ENCODE measurements at regions not wholly inside any gene's neighbourhood (a gene's known extent, or its start where the extent isn't known, plus 50 kb on each side); places are given as distances from the start of the nearest gene placed in this dataset.

DNA sequence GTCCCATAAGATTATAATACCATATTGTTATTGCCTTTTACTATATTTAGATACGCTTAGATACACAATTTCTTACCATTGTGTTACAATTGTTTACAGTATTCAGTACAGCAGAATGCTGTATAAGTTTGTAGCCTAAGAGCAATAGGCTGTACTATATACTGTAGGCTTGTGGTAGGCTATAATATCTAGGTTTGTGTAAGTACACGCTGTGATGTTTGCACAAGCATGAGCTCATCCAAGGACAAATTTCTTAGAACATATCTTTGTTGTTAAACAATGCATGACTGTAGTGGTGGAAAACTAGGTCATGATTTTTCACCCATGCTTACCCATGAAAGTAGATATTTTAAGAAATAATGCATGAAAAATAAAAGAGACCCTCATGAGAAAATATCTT, 509.4 kb upstream of the CDH18 start:
- POLR2A ChIA-PET = no interaction called here
- BruUV-seq (replicated peaks) = no TSS peak
- 48% methylated on average over 2 of the region's 2 CpGs for WGBS (ENCODE audit: insufficient coverage, insufficient replicate concordance, low lambda C conversion rate, missing lambda C conversion rate)

DNA sequence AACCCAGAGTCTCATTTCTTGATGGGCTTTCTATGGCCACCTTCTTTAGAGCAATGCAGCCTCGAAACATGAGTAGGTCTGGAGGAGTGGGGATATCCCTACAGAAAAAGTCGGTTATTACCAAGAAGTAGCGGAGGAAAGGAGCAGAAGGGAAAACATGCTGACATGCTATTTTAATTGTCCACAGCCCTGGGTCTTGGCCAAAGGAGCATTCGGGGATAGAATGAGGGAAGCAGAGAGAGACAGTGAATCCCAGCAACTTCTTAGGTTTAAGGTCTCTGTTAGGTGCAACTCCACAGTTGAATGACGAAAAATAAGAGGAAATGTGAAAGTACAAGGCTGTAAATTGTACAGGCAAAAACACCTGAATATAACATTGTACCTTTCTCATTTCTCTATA, 506.7 kb upstream of the CDH18 start:
- ChIA-PET SMC1A (ENCODE audit: uncharacterized antibody, unreplicated experiment) (no interaction called here), CTCF (no interaction called here), RAD21 (ENCODE audit: unreplicated experiment) (no interaction called here), POLR2A (no interaction called here)
- Histone ChIP-seq H3K4me3 (no peak overlapping the region), H3K36me3 (ENCODE audit: control insufficient read depth in 2 of 2, insufficient read depth in 2 of 2, low read length in 1 of 2) (no peaks in the 10 kb centered on the region), H3K79me2 (ENCODE audit: control insufficient read depth, insufficient read depth, low read length) (no peaks in the 10 kb centered on the region), H2AFZ (ENCODE audit: control insufficient read depth, low read depth, low read length) (no peak overlapping the region), H4K20me1 (ENCODE audit: control insufficient read depth, insufficient read depth) (no peaks in the 10 kb centered on the region), H3K4me1 (ENCODE audit: control insufficient read depth, insufficient read depth, low read length) (no peaks in the 10 kb centered on the region), H3K9me3 (replicated peaks; ENCODE audit: control insufficient read depth, insufficient read depth, low read length) (no peaks in the 10 kb centered on the region), H3K9ac (ENCODE audit: control insufficient read depth, insufficient read depth, low read length) (no peak overlapping the region), H3K27ac (ENCODE audit: control insufficient read depth, insufficient read depth) (no peak overlapping the region), H3K4me2 (ENCODE audit: control insufficient read depth, insufficient read depth) (no peak overlapping the region), H3K27me3 (replicated peaks in 1 of 2; ENCODE audit: control insufficient read depth in 2 of 2, insufficient read depth in 2 of 2, low read length in 1 of 2) (no peaks in the 10 kb centered on the region)
- 29% methylated on average over 4 of the region's 5 CpGs for WGBS (ENCODE audit: insufficient coverage, insufficient replicate concordance, low lambda C conversion rate, missing lambda C conversion rate)
- BruUV-seq (replicated peaks) = no TSS peak
- in situ Hi-C loops (cut with MboI) = no loop called here
- ATAC-seq (no peak), FAIRE-seq (no peak), DNase-seq (ENCODE audit: low read depth, low spot score) (no peak)
- intact Hi-C loops (cut with micrococcal nuclease; ENCODE audit: unreplicated experiment) = no loop called here
- TF ChIP-seq POLR2AphosphoS5 (IDR thresholded peaks at IDR 0.05; ENCODE audit: low read length) (no peak), CREB1 (IDR thresholded peaks at IDR 0.05; ENCODE audit: low read depth) (no peak), MXI1 (IDR thresholded peaks at IDR 0.05; ENCODE audit: low read depth, low read length) (no peak), NRF1 (conservative IDR thresholded peaks at IDR 0.05; ENCODE audit: low read depth, low read length) (no peak)
- TF ChIP-seq, protein P1, sequence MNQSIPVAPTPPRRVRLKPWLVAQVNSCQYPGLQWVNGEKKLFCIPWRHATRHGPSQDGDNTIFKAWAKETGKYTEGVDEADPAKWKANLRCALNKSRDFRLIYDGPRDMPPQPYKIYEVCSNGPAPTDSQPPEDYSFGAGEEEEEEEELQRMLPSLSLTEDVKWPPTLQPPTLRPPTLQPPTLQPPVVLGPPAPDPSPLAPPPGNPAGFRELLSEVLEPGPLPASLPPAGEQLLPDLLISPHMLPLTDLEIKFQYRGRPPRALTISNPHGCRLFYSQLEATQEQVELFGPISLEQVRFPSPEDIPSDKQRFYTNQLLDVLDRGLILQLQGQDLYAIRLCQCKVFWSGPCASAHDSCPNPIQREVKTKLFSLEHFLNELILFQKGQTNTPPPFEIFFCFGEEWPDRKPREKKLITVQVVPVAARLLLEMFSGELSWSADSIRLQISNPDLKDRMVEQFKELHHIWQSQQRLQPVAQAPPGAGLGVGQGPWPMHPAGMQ (IDR thresholded peaks at IDR 0.05; ENCODE audit: borderline replicate concordance) = no peak
- TF ChIP-seq, protein P2, sequence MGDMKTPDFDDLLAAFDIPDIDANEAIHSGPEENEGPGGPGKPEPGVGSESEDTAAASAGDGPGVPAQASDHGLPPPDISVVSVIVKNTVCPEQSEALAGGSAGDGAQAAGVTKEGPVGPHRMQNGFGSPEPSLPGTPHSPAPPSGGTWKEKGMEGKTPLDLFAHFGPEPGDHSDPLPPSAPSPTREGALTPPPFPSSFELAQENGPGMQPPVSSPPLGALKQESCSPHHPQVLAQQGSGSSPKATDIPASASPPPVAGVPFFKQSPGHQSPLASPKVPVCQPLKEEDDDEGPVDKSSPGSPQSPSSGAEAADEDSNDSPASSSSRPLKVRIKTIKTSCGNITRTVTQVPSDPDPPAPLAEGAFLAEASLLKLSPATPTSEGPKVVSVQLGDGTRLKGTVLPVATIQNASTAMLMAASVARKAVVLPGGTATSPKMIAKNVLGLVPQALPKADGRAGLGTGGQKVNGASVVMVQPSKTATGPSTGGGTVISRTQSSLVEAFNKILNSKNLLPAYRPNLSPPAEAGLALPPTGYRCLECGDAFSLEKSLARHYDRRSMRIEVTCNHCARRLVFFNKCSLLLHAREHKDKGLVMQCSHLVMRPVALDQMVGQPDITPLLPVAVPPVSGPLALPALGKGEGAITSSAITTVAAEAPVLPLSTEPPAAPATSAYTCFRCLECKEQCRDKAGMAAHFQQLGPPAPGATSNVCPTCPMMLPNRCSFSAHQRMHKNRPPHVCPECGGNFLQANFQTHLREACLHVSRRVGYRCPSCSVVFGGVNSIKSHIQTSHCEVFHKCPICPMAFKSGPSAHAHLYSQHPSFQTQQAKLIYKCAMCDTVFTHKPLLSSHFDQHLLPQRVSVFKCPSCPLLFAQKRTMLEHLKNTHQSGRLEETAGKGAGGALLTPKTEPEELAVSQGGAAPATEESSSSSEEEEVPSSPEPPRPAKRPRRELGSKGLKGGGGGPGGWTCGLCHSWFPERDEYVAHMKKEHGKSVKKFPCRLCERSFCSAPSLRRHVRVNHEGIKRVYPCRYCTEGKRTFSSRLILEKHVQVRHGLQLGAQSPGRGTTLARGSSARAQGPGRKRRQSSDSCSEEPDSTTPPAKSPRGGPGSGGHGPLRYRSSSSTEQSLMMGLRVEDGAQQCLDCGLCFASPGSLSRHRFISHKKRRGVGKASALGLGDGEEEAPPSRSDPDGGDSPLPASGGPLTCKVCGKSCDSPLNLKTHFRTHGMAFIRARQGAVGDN (IDR thresholded peaks at IDR 0.05) = no peak

More for the DNA sequence above, 509.4 kb upstream of the CDH18 start:
- Histone ChIP-seq H3K4me3 (no peak overlapping the region), H3K9ac (ENCODE audit: control insufficient read depth, insufficient read depth, low read length) (no peak overlapping the region), H3K9me3 (replicated peaks; ENCODE audit: control insufficient read depth, insufficient read depth, low read length) (no peaks in the 10 kb centered on the region), H3K36me3 (ENCODE audit: control insufficient read depth in 2 of 2, insufficient read depth in 2 of 2, low read length in 1 of 2) (no peaks in the 10 kb centered on the region), H3K4me2 (ENCODE audit: control insufficient read depth, insufficient read depth) (no peak overlapping the region), H2AFZ (ENCODE audit: control insufficient read depth, low read depth, low read length) (no peak overlapping the region), H3K79me2 (ENCODE audit: control insufficient read depth, insufficient read depth, low read length) (no peaks in the 10 kb centered on the region), H3K27ac (ENCODE audit: control insufficient read depth, insufficient read depth) (no peak overlapping the region), H4K20me1 (ENCODE audit: control insufficient read depth, insufficient read depth) (no peaks in the 10 kb centered on the region), H3K27me3 (replicated peaks in 1 of 2; ENCODE audit: control insufficient read depth in 2 of 2, insufficient read depth in 2 of 2, low read length in 1 of 2) (no peaks in the 10 kb centered on the region), H3K4me1 (ENCODE audit: control insufficient read depth, insufficient read depth, low read length) (no peaks in the 10 kb centered on the region)
- intact Hi-C loops (cut with micrococcal nuclease; ENCODE audit: unreplicated experiment) = no loop called here
- FAIRE-seq (no peak), ATAC-seq (no peak), DNase-seq (ENCODE audit: low read depth, low spot score) (no peak)
- TF ChIP-seq BACH1 (IDR thresholded peaks at IDR 0.05; ENCODE audit: borderline replicate concordance) (no peak), POLR2AphosphoS2 (IDR thresholded peaks at IDR 0.05; ENCODE audit: low read depth, low read length) (no peak), IKZF2 (IDR thresholded peaks at IDR 0.05) (no peak), KAT2A (conservative IDR thresholded peaks at IDR 0.05; ENCODE audit: control insufficient read depth, low read depth, low read length) (no peak), NR2F1 (conservative IDR thresholded peaks at IDR 0.05) (no peak)
- TF ChIP-seq, protein P3, sequence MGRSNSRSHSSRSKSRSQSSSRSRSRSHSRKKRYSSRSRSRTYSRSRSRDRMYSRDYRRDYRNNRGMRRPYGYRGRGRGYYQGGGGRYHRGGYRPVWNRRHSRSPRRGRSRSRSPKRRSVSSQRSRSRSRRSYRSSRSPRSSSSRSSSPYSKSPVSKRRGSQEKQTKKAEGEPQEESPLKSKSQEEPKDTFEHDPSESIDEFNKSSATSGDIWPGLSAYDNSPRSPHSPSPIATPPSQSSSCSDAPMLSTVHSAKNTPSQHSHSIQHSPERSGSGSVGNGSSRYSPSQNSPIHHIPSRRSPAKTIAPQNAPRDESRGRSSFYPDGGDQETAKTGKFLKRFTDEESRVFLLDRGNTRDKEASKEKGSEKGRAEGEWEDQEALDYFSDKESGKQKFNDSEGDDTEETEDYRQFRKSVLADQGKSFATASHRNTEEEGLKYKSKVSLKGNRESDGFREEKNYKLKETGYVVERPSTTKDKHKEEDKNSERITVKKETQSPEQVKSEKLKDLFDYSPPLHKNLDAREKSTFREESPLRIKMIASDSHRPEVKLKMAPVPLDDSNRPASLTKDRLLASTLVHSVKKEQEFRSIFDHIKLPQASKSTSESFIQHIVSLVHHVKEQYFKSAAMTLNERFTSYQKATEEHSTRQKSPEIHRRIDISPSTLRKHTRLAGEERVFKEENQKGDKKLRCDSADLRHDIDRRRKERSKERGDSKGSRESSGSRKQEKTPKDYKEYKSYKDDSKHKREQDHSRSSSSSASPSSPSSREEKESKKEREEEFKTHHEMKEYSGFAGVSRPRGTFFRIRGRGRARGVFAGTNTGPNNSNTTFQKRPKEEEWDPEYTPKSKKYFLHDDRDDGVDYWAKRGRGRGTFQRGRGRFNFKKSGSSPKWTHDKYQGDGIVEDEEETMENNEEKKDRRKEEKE (IDR thresholded peaks at IDR 0.05) = no peak
- ChIA-PET CTCF (no interaction called here), RAD21 (ENCODE audit: unreplicated experiment) (no interaction called here), SMC1A (ENCODE audit: uncharacterized antibody, unreplicated experiment) (no interaction called here)
- in situ Hi-C loops (cut with MboI) = no loop called here

Measured in GM12878 (cell line).